NCI-H1105 treated with DMSO at 0.1 percent for 48 hours (cell line): ENCODE measurements at regions not wholly inside any gene's neighbourhood (a gene's known extent, or its start where the extent isn't known, plus 50 kb on each side); places are given as distances from the start of the nearest gene placed in this dataset.
A peak's percentile ranks its signal among the peaks of the same experiment; 100 is the strongest.

Source experiments
- DNase-seq: peaks from one replicate; lab custom pipeline; 2025; lab: John Stamatoyannopoulos, UW

- DNase-seq: no peak
Observed at GRCh38 chr3:137204409-137204808, 246.6 kb downstream of the IL20RB start.

GRCh38 chr3:137205394-137206045, 247.7 kb downstream of the IL20RB start:
- DNase-seq: no peak

- no peak for DNase-seq
Observed at GRCh38 chr3:137207616-137208015, 249.8 kb downstream of the IL20RB start.

- no peak for DNase-seq
Observed at GRCh38 chr3:137217733-137218132, 259.9 kb downstream of the IL20RB start.

GRCh38 chr3:137219801-137220445, 262.1 kb downstream of the IL20RB start:
- peak; percentile 9 for DNase-seq

GRCh38 chr3:137222736-137223225, 265.0 kb downstream of the IL20RB start:
- DNase-seq: no peak

GRCh38 chr3:137224464-137224863, 266.7 kb downstream of the IL20RB start:
- no peak for DNase-seq

- no peak for DNase-seq
Observed at GRCh38 chr3:137242836-137243400, 285.1 kb downstream of the IL20RB start.

GRCh38 chr3:137246491-137246890, 288.7 kb downstream of the IL20RB start:
- DNase-seq: no peak

GRCh38 chr3:137249311-137249940, 291.6 kb downstream of the IL20RB start:
- DNase-seq: no peak

GRCh38 chr3:137259089-137259488, 301.3 kb downstream of the IL20RB start:
- DNase-seq: no peak

- peak; percentile 12 for DNase-seq
Observed at GRCh38 chr3:137259701-137260100, 301.9 kb downstream of the IL20RB start.

- peak; percentile 99 for DNase-seq
Observed at GRCh38 chr3:137264071-137264820, 306.5 kb downstream of the IL20RB start.

- DNase-seq: no peak
Observed at GRCh38 chr3:137264843-137265330, 307.1 kb downstream of the IL20RB start.

GRCh38 chr3:137282871-137283270, 325.1 kb downstream of the IL20RB start:
- no peak for DNase-seq

GRCh38 chr3:137285924-137286323, 328.1 kb downstream of the IL20RB start:
- DNase-seq: no peak

GRCh38 chr3:137293086-137293485, 335.3 kb downstream of the IL20RB start:
- DNase-seq: no peak

- DNase-seq: no peak
Observed at GRCh38 chr3:137294139-137294538, 336.4 kb downstream of the IL20RB start.

- no peak for DNase-seq
Observed at GRCh38 chr3:137294839-137295238, 337.1 kb downstream of the IL20RB start.

GRCh38 chr3:137295336-137295735, 337.6 kb downstream of the IL20RB start:
- no peak for DNase-seq

GRCh38 chr3:137296116-137296515, 338.3 kb downstream of the IL20RB start:
- no peak for DNase-seq

- DNase-seq: no peak
Observed at GRCh38 chr3:137297770-137298169, 340.0 kb downstream of the IL20RB start.
